T47D (cell line): ENCODE measurements at regions not wholly inside any gene's neighbourhood (a gene's known extent, or its start where the extent isn't known, plus 50 kb on each side); places are given as distances from the start of the nearest gene placed in this dataset.

Source experiments
- DNase-seq, 2 experiments: peaks; one replicate each; pipeline versions ENCODE4 v3.0.0 to v3.0.0-alpha.2; 2011 to 2012; ENCODE audit warnings: low read depth in 1 of 2, low spot score in 1 of 2
- JUND ChIP-seq: IDR thresholded peaks from 2 replicates; pipeline ENCODE4 v1.6.1; 2012; ENCODE audit warnings: low read depth
- in situ Hi-C: cut with HindIII; loops from 2 replicates; pipeline ENCODE4 v1.10.0; 2016; ENCODE audit warnings: low sequenced_read_pairs, low pct_unique_long_range_greater_than_20kb

DNA sequence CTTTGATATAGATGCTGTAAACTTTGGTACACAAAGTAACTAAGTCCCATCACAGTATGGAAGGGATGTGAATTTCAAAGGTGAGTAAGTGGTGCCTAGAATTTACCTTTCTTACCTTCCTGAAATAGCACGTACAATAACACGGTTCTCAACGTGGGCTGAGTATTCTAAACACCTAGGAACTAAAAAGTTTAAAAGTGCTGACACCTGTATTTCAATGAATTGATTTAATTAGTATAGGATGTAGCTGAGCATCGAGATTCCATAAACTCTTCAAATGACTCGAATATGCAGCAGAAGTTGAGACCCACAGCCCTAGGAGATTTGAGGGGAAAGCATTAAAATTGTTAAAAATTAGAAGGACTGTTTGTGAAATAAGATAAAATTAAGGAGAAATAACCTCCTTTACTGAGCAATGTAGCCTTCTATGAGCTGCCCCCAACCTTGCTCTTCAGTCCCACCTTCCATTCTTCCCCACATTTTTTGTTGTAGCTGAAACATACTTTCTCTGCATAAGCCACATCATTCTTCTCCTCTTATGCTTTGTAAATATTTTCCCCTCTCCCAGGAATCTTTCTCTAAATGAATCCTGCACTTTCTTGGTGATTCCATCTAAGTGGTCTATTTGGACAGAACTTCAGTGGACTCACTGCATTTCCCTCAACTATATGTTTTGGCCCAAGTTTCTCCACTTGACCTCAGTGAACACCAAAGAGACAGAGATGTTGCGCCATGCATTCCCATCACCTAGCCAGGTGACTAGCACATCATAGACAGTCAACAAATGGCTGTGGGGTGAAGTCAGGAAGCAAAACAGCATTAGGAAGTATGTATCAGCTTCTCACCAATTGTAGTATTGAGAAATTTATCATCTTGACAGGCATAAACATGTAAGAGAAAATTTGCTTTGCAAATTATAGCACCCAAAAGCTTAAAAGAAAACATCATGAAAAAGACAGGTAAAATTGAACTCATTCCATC lies 156.5 kb upstream of the TAS2R1 start:
- TF ChIP-seq JUND = no peak
- in situ Hi-C loops = no loop called here
- DNase-seq = no peak

DNA sequence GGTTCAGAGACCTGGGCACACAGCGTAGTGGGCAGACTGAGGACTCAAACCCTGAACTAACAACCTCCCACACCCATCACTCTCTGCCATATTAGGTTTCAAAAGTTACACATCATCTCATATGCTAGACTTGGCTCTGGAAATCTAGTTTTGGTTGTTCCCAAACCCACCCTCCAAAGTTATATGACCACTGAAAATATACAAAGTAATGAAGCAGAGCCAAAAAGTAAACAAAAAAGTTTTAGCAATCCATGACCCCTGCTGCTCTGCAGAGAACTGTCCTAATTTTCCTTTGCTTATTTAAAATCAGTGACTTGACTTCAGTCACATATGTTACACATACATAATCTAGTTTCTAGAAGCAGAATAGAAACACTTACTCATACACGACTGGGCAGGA lies 155.6 kb upstream of the TAS2R1 start:
- TF ChIP-seq JUND = no peak
- in situ Hi-C loops = no loop called here
- no peak for DNase-seq

DNA sequence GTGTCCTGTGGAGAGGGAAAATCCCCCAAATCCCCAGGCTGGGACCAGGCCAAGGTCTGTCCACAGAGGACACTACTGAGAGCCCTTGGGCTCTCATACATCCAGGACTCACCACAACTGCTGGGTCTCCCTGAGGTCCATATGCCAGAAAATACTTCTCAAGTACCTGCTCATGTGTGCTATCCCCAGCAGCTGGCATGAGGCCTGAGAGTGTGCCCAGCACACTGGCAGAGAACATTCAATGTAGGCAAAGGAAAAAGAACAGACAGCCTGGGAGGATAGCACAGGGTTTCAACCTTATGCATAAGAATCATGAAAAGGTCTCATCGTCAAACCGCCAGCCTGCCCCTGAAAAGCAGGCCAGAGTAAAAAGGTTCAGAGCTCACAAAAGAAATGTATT lies 154.1 kb upstream of the TAS2R1 start:
- no peak for TF ChIP-seq JUND
- no peak for DNase-seq
- in situ Hi-C loops = no loop called here

DNA sequence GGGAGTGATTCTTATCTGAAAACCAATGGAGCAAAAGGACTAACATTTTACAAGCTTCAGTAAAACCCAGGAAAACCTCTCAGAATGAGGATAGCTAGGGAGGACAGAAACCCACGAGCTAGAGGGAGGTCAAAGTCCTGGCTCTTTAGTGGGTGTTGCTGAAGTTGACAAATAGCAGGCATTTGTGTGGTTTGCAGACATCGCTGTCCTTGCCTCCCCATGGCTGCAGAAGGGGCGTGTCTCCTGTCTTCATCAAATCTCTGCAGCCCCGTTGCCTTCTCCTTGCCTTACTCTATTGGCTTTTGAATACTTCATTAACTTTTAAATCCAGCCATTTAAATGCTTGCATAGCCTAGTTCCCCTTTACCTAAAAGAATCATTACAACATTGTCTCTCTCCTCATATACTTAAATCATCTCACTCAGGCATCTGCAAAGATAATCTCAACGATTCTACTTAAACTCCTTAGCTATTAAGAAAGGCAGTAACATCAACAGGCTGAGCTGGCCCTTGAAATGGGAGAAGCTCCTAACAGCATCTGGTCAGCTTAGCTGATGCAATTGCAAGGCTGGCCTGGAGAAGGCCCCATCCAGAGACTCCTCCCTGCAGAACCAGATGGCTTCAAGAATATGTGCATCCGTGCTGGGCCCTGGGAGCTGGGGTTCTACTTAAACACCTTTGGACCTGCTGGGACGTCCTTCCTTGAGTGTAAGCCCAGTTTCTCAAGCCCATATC lies 152.8 kb upstream of the TAS2R1 start:
- no peak for TF ChIP-seq JUND
- DNase-seq = no peak
- in situ Hi-C loops = no loop called here

DNA sequence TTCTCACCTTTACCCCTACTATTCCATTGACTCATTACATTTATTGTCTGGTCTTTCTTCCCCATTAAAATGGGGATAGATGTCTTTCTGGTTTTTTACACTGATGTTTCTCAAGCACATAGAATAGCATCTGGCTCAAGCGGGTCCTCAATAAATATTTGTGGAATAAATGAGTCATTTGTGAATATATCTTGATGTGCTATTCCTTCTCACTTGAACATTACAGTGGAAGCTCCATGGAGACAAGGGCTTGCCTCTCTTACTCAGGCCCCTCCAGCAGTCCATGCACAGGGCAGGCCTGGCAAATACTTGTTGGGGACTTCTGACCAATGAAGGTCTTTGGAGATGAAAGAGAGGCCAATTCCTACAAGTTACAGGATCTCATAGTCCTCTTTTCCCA lies 151.7 kb upstream of the TAS2R1 start:
- DNase-seq = no peak
- TF ChIP-seq JUND = no peak
- in situ Hi-C loops = no loop called here

DNA sequence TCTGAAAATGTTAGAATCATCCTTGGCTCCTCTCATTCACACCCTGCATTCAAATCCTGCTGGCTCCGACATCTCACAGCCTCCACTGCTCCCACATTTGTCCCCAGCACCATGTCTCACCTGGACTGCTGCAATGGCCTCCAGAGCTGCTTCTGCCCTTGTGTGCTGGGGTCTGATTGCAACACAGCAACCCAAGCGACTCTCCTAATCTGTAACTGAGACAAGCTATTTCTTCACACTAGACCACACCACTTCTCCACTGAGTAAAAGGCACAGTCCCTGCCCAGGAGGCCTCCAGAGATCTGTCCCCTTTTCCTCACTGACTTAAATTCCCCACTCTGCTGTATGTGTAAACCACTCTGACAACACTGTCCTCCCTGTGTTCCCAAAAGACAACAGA lies 151.1 kb upstream of the TAS2R1 start:
- no peak for TF ChIP-seq JUND
- in situ Hi-C loops = no loop called here
- no peak for DNase-seq

DNA sequence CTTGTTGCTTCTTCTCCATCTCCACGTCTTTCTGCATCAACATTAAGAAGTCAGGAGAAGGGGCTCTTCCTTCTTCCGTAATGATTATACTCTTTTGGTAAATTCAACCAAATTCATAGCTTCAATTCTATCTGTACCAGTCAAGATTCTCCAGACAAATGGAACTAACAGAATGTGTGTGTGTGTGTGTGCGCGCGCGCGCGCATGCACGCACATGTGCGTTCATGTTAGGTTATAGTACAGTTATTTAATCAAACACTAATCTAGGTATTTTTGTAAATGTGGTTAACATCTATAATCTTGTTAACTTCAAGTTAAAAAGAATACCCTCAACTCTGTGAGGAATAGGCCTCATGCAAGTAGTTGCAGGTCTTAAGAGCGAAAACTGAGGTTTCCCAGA lies 150.3 kb upstream of the TAS2R1 start:
- DNase-seq = no peak
- no peak for TF ChIP-seq JUND
- in situ Hi-C loops = no loop called here

DNA sequence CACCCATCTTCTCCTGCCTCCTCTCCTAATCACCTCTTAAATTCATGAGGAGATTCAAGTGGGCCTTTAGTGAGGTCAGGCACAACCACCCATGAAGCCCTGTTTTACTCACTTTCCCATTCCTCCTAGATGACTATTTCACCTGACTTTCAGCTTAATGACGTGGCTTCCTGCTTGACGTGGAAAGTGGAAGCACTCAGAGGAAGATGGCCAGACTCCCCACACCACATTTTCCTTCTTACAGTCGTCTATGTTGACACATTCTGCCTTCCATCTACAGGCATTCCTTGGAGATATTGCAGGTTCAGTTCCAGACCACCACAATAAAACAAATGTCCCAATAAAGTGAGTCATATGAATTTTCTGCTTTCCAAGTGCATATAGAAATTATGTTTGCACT lies 146.4 kb upstream of the TAS2R1 start:
- no peak for DNase-seq
- no peak for TF ChIP-seq JUND
- in situ Hi-C loops = no loop called here

DNA sequence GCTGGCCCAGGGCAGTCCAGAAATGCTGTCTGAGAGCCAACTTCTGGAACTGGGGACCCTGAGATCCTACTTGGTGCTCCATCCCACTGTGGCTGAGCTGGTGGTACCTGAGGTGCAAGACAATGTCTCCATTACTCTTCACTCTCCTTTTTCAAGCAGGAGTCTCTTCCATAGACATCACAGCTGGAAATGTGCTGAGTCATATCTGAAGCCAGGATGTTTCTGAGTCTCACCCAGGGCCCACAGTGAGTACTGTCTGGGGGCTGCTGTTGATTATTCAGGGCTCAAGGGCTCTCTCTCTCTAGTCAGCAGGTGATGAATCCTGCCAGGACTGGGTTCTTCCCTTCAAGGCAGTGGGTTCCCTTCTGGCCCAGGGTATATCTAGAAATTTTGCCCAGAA lies 145.2 kb upstream of the TAS2R1 start:
- in situ Hi-C loops = no loop called here
- no peak for TF ChIP-seq JUND
- DNase-seq = no peak

DNA sequence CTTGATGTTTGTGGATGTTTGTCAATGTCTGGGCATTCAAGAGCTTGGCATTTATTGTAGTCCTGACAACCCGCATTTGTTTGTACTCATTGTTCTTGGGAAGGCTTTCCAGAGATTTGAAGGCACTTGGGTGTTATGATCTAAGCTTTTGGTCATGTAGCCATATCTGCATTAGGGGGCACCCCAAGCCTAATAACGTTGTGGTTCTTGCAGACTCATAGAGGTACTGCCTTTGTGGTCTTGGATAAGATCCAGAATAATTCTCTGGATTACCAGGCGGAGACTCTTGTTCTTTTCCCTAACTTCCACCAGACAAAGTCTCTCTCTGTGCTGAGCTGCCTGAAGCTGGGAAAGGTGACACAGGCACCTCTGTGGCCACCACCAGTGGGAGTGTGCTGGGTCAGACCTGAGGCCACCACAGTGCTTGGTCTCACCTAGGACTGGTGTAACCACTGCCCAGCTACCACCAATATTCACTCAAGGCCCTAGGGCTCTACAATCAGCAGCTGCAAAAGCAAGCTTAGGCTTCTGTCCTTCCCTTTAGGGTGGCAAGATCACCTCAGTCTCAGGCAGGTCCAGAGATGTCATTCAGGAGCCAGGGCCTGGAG lies 144.4 kb upstream of the TAS2R1 start:
- TF ChIP-seq JUND = no peak
- DNase-seq = no peak
- in situ Hi-C loops = no loop called here

DNA sequence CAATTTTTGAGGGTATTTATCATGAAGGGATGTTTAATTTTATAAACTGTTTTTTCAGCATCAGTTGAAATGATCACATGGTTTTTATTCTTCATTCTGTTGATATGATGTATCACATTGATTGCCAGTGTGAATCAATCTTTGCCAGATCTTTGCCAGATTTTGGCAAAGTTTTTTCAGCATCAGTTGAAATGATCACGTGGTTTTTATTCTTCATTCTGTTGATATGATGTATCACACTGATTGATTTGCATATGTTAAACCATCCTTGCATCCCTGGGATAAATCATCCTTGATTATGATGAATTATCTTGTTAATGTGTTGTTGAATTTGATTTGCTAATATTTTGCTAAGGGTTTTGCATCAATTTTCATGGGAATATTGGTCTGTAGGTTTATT lies 140.9 kb upstream of the TAS2R1 start:
- in situ Hi-C loops = no loop called here
- TF ChIP-seq JUND = no peak

DNA sequence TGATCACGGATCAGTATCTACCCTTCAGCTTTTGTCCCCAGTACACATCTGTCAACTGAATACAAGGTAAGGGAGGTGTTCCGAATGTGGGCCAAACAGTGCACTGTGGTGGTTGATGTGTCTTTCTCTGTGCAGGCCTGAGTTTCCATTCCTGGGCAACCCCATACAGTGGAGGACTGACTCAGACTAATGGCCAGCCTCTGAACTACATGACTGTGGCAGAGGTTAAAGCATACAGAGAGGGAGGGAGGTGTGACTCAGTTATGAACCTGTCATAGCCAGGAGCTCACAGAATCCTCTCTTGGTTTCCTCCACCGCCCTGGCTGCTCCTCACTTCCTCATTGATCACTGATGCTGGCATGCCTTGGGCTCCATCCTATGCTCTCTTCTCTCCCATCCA lies 136.4 kb upstream of the TAS2R1 start:
- in situ Hi-C loops = no loop called here
- no peak for DNase-seq
- TF ChIP-seq JUND = no peak

More for the DNA sequence above, 140.9 kb upstream of the TAS2R1 start:
- no peak for DNase-seq
